Astrocyte (in vitro differentiated cells and primary cell): ENCODE measurements at regions not wholly inside any gene's neighbourhood (a gene's known extent, or its start where the extent isn't known, plus 50 kb on each side); places are given as distances from the start of the nearest gene placed in this dataset.

Experiments used
- DNase-seq: peaks from one replicate; pipeline ENCODE4 v3.0.0-alpha.2; 2010; ENCODE audit warnings: low read depth
- FAIRE-seq: peaks from 2 replicates; lab custom pipeline; 2011; peaks lifted over from hg19 to GRCh38; lab: Jason Lieb, UNC
- H2AFZ ChIP-seq: 2 replicates; pipeline ENCODE4 v1.6.0; 2012; ENCODE audit warnings: low read depth, low read length, inconsistent platforms
- H3K27ac ChIP-seq: 2 replicates; pipeline ENCODE4 v1.5.1; 2011; ENCODE audit warnings: low read depth, low read length, inconsistent platforms
- H3K27me3 ChIP-seq: 2 replicates; pipeline ENCODE4 v1.6.0; 2011; ENCODE audit warnings: low read length, inconsistent platforms; ENCODE audit not compliant: insufficient read depth
- H3K36me3 ChIP-seq: 2 replicates; pipeline ENCODE4 v1.5.1; 2011; ENCODE audit warnings: low read length, inconsistent platforms; ENCODE audit not compliant: insufficient read depth
- H3K4me1 ChIP-seq: 2 replicates; pipeline ENCODE4 v1.5.1; 2011; ENCODE audit warnings: low read length, inconsistent platforms; ENCODE audit not compliant: insufficient read depth
- H3K4me2 ChIP-seq: 2 replicates; pipeline ENCODE4 v1.6.0; 2012; ENCODE audit warnings: low read length, inconsistent platforms
- H3K4me3 ChIP-seq: 2 replicates; pipeline ENCODE4 v1.5.1; 2011; ENCODE audit warnings: low read depth, mild to moderate bottlenecking, low read length, inconsistent platforms; ENCODE audit not compliant: insufficient read depth
- H3K79me2 ChIP-seq: 2 replicates; pipeline ENCODE4 v1.6.0; 2012; ENCODE audit warnings: mild to moderate bottlenecking, low read length, inconsistent platforms; ENCODE audit not compliant: insufficient read depth
- H3K9ac ChIP-seq: 2 replicates; pipeline ENCODE4 v1.6.0; 2012; ENCODE audit warnings: mild to moderate bottlenecking, low read length, inconsistent platforms
- H3K9me3 ChIP-seq: 2 replicates; pipeline ENCODE4 v1.5.1; 2012; ENCODE audit warnings: low read depth, mild to moderate bottlenecking, low read length, inconsistent platforms; ENCODE audit not compliant: insufficient read depth
- H4K20me1 ChIP-seq: 2 replicates; pipeline ENCODE4 v1.6.0; 2012; ENCODE audit warnings: low read length, inconsistent platforms; ENCODE audit not compliant: insufficient read depth
- H3K27ac Mint-ChIP-seq: one replicate; pipeline ENCODE4 v1.8.0; 2021; ENCODE audit warnings: mild to moderate bottlenecking, mixed read lengths; ENCODE audit not compliant: unreplicated experiment
- H3K27me3 Mint-ChIP-seq: one replicate; pipeline ENCODE4 v1.8.0; 2021; ENCODE audit warnings: low read depth, mixed read lengths; ENCODE audit not compliant: unreplicated experiment
- H3K36me3 Mint-ChIP-seq: one replicate; pipeline ENCODE4 v1.8.0; 2021; ENCODE audit warnings: low read depth, mixed read lengths; ENCODE audit not compliant: unreplicated experiment
- H3K4me1 Mint-ChIP-seq: one replicate; pipeline ENCODE4 v1.8.0; 2021; ENCODE audit warnings: low read depth, mixed read lengths; ENCODE audit not compliant: unreplicated experiment
- H3K4me3 Mint-ChIP-seq: one replicate; pipeline ENCODE4 v1.8.0; 2021; ENCODE audit warnings: mild to moderate bottlenecking, moderate library complexity, mixed read lengths; ENCODE audit not compliant: unreplicated experiment
- H3K9me3 Mint-ChIP-seq: one replicate; pipeline ENCODE4 v1.8.0; 2021; ENCODE audit warnings: mild to moderate bottlenecking, mixed read lengths; ENCODE audit not compliant: unreplicated experiment
- EZH2 ChIP-seq: IDR thresholded peaks from 2 replicates; pipeline ENCODE4 v1.6.1; 2012; ENCODE audit warnings: mild to moderate bottlenecking, low read length, inconsistent platforms; ENCODE audit not compliant: insufficient read depth
- TF ChIP-seq, protein P1 (sequence below): IDR thresholded peaks from 2 replicates; pipeline ENCODE4 v1.5.1; 2011; ENCODE audit warnings: low read depth, mild to moderate bottlenecking, inconsistent platforms, low read length, moderate library complexity; ENCODE audit not compliant: insufficient read depth

DNA sequence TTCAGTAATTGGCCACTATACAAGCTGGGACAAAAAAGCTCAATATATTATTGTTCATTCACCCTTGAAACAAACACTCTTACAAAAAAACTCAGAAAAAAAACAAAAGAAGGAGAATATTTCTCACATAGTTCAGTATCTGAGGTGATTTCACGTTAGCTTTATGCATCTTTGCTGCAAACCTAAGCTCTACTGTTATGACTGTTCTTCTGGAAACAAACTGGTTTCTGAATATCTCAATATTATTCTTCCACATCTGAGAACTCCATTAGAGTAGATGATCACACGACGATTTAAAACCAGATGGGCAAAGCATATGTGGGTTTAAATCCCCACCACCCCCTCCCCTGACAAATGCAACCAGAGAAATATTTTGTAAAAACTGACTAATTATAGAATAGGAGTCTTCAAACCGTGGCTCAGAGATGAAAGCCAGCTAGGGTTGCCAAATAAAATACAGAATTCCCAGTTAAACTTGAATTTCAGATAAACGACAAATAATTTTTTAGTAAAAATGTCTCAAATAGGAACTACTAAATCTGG, 182.0 kb upstream of the FAM241A start:
- no peak overlapping the region for H3K4me3 ChIP-seq
- no peak for DNase-seq
- Mint-ChIP-seq H3K4me3 (no peak overlapping the region), H3K27me3 (no peaks in the 10 kb centered on the region), H3K9me3 (no peaks in the 10 kb centered on the region), H3K27ac (no peak overlapping the region), H3K36me3 (no peaks in the 10 kb centered on the region), H3K4me1 (peaks cover 13% of the 10 kb centered on the region)
- H3K9me3 ChIP-seq: no peaks in the 10 kb centered on the region
- H3K9ac ChIP-seq: no peak overlapping the region
- H3K27ac ChIP-seq: no peak overlapping the region
- no peak for FAIRE-seq
- H3K4me2 ChIP-seq: no peak overlapping the region
- H3K4me1 ChIP-seq: no peaks in the 10 kb centered on the region
- no peaks in the 10 kb centered on the region for H3K36me3 ChIP-seq
- H4K20me1 ChIP-seq: no peaks in the 10 kb centered on the region
- H3K79me2 ChIP-seq: no peaks in the 10 kb centered on the region
- TF ChIP-seq, protein P1, sequence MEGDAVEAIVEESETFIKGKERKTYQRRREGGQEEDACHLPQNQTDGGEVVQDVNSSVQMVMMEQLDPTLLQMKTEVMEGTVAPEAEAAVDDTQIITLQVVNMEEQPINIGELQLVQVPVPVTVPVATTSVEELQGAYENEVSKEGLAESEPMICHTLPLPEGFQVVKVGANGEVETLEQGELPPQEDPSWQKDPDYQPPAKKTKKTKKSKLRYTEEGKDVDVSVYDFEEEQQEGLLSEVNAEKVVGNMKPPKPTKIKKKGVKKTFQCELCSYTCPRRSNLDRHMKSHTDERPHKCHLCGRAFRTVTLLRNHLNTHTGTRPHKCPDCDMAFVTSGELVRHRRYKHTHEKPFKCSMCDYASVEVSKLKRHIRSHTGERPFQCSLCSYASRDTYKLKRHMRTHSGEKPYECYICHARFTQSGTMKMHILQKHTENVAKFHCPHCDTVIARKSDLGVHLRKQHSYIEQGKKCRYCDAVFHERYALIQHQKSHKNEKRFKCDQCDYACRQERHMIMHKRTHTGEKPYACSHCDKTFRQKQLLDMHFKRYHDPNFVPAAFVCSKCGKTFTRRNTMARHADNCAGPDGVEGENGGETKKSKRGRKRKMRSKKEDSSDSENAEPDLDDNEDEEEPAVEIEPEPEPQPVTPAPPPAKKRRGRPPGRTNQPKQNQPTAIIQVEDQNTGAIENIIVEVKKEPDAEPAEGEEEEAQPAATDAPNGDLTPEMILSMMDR: no peak
- TF ChIP-seq EZH2: no peak
- H2AFZ ChIP-seq: no peak overlapping the region
- no peaks in the 10 kb centered on the region for H3K27me3 ChIP-seq

DNA sequence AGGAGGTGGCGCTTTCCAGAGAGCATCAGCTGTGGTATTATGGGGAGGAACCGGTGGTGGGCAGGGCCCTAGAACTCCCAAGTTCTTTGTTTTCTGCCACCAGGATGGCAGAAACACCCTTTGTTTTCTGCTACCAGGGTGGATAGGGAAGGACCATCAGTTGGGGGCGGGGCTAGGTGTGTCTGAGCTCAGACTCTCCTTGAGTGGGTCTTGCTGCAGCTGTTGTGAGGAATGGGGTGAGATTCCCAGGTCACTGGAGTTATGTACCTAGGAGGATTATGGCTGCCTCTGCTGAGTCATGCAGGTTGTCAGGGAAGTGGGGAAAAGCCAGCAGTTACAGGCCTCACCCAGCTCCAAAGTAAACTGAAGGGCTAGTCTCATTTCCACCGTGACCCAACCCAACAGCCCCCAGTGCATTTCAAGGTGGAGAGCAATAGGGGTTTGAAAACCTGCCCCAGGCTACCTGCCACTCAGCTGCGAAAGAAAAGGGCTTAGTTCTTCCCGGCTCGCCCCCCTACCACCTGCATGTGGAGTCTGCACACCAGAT, 167.8 kb upstream of the FAM241A start:
- no peaks in the 10 kb centered on the region for H3K36me3 ChIP-seq
- no peak overlapping the region for H3K4me2 ChIP-seq
- Mint-ChIP-seq H3K9me3 (peaks cover 5% of the 10 kb centered on the region), H3K27me3 (no peaks in the 10 kb centered on the region), H3K36me3 (no peaks in the 10 kb centered on the region), H3K27ac (no peak overlapping the region), H3K4me3 (no peak overlapping the region), H3K4me1 (peaks cover 2% of the 10 kb centered on the region)
- no peaks in the 10 kb centered on the region for H3K27me3 ChIP-seq
- H3K4me3 ChIP-seq: no peak overlapping the region
- TF ChIP-seq, protein P1: no peak
- no peak for TF ChIP-seq EZH2
- H2AFZ ChIP-seq: no peak overlapping the region
- H4K20me1 ChIP-seq: no peaks in the 10 kb centered on the region
- no peak overlapping the region for H3K27ac ChIP-seq
- H3K79me2 ChIP-seq: no peaks in the 10 kb centered on the region
- H3K4me1 ChIP-seq: no peaks in the 10 kb centered on the region
- DNase-seq (no peak), FAIRE-seq (no peak)
- no peaks in the 10 kb centered on the region for H3K9me3 ChIP-seq
- no peak overlapping the region for H3K9ac ChIP-seq

DNA sequence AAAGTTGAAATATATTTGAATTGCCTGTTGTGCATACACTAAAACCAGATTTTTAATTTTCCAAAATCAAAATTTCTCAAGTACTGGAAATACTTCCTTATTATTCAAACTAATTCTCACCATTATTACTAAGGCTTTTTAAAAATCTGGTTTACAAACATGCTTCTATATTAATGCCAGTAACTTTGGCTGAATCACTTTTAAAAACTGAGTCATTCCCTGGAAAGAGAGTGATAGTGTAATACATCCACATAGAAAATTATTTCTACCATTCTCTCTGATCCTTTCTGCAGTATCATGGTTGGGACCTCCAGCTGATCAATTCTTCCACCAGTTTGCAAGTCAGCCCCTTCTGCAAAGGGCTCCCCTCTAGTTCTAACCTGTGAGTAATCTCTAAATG, 165.3 kb upstream of the FAM241A start:
- Histone ChIP-seq H3K4me2 (no peak overlapping the region), H3K9ac (no peak overlapping the region), H3K27ac (no peak overlapping the region), H3K4me1 (no peaks in the 10 kb centered on the region), H3K4me3 (no peak overlapping the region), H3K36me3 (no peaks in the 10 kb centered on the region), H2AFZ (no peak overlapping the region), H3K9me3 (no peaks in the 10 kb centered on the region), H3K79me2 (no peaks in the 10 kb centered on the region), H3K27me3 (no peaks in the 10 kb centered on the region), H4K20me1 (no peaks in the 10 kb centered on the region)
- no peaks in the 10 kb centered on the region for H3K36me3 Mint-ChIP-seq
- peaks cover 2% of the 10 kb centered on the region for H3K4me1 Mint-ChIP-seq
- H3K9me3 Mint-ChIP-seq: peaks cover 5% of the 10 kb centered on the region
- TF ChIP-seq, protein P1: no peak
- TF ChIP-seq EZH2: no peak
- FAIRE-seq (no peak), DNase-seq (no peak)
- H3K4me3 Mint-ChIP-seq: no peak overlapping the region
- no peaks in the 10 kb centered on the region for H3K27me3 Mint-ChIP-seq
- H3K27ac Mint-ChIP-seq: no peak overlapping the region
